GM12892 (cell line): ENCODE measurements at regions not wholly inside any gene's neighbourhood (a gene's known extent, or its start where the extent isn't known, plus 50 kb on each side); places are given as distances from the start of the nearest gene placed in this dataset.

Experiments
- DNase-seq: peaks from one replicate; pipeline ENCODE4 v3.0.0; 2011; ENCODE audit not compliant: insufficient read length
- FAIRE-seq: peaks from 2 replicates; lab custom pipeline; 2011; peaks lifted over from hg19 to GRCh38; lab: Jason Lieb, UNC
- POLR2A ChIP-seq: IDR thresholded peaks from 2 replicates; pipeline ENCODE4 v1.6.1; 2011; ENCODE audit warnings: low read depth, low read length, control low read depth
- POLR2AphosphoS5 ChIP-seq: IDR thresholded peaks from 2 replicates; pipeline ENCODE4 v1.6.1; 2011; ENCODE audit warnings: low read depth, low read length, control low read depth
- TAF1 ChIP-seq: IDR thresholded peaks from 2 replicates; pipeline ENCODE4 v1.6.1; 2011; ENCODE audit warnings: low read depth, mild to moderate bottlenecking, control low read depth, low read length, borderline replicate concordance

DNA sequence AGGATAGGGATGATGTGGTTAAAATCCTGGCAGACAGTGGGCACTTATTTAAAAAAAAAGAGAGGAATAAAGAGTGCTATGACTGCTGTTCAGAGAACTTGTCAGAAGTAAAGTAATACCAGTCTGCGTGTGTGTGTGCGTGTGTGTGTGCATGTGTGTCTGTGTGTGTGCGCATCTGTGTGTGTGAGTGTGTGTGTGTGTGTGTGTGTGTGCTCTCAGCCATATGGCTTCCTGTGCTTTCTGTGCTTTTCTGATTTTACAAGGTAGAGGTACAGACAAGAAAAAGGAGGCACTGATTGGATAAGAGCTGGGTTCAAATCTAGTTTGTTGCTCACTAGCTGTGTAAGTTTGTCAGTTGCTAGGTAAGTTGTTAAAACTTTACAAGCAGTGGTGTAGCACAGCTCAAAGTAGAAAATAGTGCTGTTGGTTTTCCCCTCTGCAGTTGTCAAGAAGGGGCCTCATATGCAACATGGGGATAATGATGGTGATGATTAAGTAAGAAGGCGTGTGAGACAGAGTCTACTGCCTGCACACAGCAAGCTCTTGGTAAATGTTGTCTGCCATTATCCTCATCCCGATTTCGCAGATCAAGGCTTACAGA, 155.3 kb upstream of the ZNF217 start:
- FAIRE-seq = peak; percentile 65
- TF ChIP-seq POLR2AphosphoS5 (no peak), TAF1 (no peak), POLR2A (no peak)
- no peak for DNase-seq

DNA sequence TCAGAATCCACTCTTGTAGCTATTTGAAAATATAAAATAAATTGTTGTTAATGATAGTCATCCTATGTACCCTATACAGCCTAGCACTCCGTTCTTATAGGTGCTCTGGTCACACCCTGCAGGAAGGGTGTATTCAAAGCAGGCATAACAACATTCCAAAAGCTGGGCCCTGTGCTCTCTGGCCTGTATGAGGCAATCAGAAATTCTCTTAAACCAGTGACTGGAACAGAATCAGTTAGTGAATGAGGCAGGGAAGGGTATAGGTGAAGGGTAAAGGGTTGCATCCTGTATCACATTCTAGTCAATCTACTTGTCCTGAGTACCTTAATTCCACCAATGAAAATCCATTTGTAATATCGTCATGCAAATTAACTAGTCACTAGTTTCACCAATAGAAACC, 154.5 kb upstream of the ZNF217 start:
- DNase-seq (no peak), FAIRE-seq (no peak)
- no peak for TF ChIP-seq POLR2AphosphoS5

DNA sequence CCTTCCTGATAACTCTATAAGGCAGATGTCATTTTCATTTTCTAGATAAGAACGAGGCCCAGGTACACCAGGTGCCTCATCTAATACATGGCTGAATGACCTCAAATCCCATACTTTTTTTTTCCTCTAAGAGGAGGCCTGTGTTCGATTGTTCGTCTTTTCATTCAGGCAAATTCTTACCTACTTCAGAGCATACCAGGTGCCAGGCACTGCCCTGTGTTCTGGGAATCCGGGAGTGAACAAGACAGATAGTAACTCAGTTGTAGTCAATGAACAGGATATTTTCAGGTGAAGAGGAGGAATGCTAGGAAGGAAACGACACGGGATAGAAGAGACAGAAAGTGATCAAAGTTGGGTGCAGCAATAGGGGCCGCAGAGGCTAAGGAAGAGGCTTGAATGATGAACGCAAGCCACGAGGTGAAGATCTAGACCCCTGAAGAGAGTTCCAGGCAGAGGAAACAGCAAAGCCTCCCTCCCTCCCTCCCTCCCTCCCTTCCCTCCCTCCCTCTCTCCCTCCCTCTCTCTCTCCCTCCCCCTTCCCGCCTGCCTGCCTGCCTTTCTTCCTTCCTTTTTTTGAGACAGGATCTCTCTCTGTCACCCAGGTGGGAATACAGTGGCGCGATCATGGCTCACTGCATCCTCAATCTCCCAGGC, 150.1 kb upstream of the ZNF217 start:
- TF ChIP-seq TAF1 = no peak
- no peak for TF ChIP-seq POLR2A
- no peak for TF ChIP-seq POLR2AphosphoS5
- FAIRE-seq = no peak
- no peak for DNase-seq

DNA sequence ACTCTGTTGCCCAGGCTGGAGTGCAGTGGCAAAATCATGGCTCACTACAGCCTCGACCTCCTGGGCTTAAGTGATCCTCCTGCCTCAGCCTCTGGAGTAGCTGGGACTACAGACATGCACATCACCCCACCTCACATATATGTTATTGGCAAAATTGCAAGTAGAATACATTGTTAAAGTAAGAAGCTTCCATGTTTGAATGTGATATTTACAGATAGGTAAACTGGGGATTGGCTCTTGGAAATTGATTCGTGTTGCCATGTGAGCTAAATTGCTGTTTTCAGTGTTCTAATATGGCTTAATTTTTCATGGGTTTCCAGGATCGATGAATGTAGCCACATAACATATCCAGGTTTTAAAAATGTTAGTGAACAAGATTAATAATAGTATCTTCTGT, 149.0 kb upstream of the ZNF217 start:
- FAIRE-seq = no peak
- no peak for DNase-seq
- no peak for TF ChIP-seq TAF1
- no peak for TF ChIP-seq POLR2A
- no peak for TF ChIP-seq POLR2AphosphoS5

DNA sequence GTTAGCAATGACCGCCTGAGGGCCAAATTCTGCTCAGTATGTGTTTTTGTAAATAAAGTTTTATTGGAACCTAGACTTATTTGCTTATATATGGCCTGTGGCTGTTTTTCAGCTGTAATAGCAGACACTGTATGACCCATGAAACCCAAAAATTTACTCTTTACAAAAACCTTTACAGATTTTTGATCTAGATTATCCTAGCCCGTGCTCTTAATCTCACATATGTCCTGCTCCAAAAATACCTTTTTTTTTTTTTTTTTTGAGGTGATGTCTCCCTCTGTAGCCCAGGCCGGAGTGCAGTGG, 148.0 kb upstream of the ZNF217 start:
- TF ChIP-seq TAF1 = no peak
- TF ChIP-seq POLR2A = no peak
- no peak for TF ChIP-seq POLR2AphosphoS5
- FAIRE-seq (no peak), DNase-seq (no peak)

DNA sequence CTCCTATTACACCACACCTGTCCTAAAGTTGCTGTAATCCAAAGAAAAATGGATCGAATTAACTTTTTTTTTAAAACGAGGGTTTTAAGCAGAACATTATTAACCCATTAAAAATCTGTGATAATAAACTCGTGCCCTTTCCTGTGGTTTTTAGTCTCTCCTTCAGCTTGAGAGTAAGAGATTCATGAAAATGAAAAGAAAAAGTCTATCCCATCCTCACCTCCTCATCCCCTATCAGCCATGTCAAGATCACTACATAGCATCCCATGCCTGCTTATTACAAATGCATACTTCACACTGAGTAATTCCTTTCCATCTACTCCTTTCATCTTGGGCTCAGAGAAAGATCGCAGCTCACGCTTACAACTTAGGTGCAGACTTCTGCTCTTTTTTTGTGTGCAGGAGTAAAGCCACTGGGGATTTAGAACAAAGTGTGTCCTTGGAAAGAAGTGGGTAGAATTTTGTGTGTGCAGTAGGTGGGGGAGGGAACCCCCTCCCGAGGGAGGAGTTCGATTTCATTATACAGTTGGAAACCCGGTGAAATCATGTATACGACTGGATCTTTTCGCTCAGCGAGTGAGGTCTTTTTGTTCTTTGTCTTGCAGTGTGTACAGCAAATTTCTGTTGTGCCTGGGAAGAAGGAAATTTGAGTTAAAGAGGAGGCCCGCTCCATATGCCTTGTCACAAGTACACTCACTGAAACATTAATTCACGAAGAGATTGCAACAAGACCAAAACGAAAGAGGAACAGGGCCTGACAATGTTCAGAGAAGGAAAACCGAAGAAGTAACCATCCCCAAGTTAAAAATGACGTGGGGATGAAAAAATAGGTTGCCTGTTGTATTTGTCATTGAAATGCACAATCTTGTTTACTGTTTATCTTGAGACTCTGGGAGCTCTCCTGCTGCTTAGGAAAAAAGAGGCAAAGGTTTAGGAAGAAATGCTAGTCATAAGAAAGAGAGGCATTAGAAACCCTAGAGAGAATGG, 146.5 kb upstream of the ZNF217 start:
- TF ChIP-seq TAF1 (no peak), POLR2A (peak; percentile 47), POLR2AphosphoS5 (no peak)
- no peak for DNase-seq
- peak; percentile 67 for FAIRE-seq

DNA sequence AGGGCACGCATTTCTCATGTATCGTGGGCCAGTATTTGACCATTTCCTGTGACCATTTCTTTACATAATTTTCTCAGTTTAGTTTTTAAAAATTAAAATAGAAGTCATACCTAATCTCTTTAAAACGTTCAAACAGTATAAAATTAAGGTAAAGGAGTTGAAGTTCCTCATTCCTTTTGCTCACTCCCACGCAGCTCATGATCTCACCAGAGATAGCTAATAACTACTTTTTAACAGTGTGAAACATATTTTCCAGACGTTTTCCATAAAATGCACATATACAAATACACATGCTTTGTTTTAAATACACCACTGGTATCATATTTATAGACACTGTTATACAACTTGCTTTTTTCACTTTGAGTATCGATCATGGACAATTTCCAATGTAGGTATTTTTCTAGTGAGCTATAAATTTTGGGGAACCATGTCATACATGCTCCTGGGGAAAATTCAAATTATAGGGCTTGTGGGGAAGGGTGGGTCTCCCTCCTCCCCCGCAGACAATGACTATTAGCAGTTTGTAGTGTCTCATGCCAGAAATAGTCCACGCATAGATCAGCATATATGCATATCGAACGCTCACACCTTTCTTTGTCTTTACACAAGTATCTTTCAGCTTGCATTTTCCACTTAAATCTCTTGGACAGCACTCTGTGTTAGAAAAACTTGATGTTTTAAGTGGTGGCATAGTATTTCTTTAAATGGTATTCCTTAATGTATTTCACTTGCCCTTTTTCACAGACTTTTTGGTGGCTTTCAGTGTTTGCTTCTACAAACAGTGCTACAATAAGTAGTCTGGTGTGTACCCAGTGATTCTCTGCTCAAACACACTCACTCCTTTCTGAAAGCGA, 145.5 kb upstream of the ZNF217 start:
- FAIRE-seq (peak; percentile 40), DNase-seq (no peak)
- TF ChIP-seq POLR2A (no peak), TAF1 (no peak), POLR2AphosphoS5 (no peak)

DNA sequence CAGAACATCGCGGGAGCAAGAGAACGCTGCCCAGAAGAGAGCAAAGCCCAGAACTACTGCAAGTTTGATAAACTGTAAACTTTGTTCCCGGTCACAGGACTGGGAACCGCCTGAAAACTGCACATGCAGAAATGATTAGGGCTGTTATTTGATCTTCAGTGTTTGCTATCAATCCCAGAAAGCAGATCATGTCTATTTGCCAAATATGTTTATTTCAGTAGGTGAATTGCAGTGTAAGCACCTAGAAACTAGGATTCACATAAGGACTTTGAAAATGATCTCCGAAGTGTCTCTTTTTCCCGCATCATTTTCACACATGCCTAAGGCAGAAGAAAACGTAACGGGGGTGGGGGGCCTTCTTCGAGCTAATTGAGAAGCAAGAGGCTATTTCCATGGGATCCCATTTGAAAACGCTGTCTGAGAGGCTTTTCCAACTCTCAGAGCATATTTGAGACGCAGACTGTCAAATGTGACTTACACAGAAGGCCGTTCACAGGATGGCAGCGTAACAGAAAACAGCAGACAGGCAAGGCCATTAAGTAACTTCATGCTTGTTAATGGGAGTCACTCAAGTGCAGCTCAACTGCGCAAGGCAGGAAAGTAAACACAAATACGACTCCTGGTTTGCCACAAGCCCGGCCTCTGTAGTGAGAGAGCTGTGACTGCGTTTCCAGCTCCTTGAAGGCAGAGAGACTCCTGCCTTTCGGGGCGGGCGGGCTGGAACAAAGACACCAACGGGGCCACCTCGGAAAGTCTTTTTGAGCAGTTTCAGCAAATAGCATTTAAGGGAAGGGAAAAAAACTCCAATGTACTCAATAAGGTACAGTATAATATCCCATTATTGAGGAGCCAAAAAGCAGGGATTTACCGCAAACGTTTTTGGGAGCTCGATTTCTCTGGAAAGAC, 144.7 kb upstream of the ZNF217 start:
- no peak for TF ChIP-seq POLR2AphosphoS5
- no peak for TF ChIP-seq POLR2A
- no peak for TF ChIP-seq TAF1
- DNase-seq (no peak), FAIRE-seq (peak; percentile 82)

DNA sequence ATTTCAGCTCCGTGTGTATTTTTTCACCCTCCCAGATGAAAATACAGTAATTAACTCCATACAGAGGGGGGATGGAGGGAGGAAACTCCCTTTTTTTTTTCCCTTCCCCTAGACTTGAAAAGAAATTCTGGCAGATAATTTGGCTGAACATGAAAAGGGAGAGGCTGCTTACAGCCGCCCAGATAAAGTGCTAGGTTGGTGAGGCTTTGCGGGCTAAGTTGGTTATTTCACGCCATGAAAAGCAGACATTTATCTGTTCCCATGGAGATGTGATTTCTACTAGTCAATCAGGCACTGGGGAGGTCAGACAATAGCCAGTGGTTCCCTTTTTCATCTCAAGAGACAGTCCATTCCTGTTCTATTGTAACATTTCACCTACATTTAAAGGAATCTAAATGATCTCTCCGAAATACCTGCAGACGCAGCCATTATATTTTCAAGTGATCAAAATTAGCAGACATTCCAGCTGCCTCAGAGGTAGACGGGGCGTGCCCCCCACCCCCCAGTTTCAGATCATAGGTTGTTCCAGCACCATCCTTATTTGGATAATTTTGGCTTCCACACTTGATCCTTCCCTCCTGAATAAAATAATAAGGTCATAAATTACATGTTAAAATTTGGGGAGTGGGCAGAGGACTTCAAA, 143.9 kb upstream of the ZNF217 start:
- no peak for TF ChIP-seq POLR2A
- TF ChIP-seq POLR2AphosphoS5 = no peak
- TF ChIP-seq TAF1 = no peak
- DNase-seq = no peak
- FAIRE-seq = peak; percentile 27
